Keratinocyte (primary cell): ENCODE measurements at regions not wholly inside any gene's neighbourhood (a gene's known extent, or its start where the extent isn't known, plus 50 kb on each side); places are given as distances from the start of the nearest gene placed in this dataset.

Source experiments
- DNase-seq: peaks from one replicate; pipeline ENCODE4 v3.0.0-alpha.2; 2011; ENCODE audit warnings: low read depth, missing footprints, low spot score
- FAIRE-seq: peaks from 2 replicates; lab custom pipeline; 2011; peaks lifted over from hg19 to GRCh38; lab: Jason Lieb, UNC
- H2AFZ ChIP-seq: 2 replicates; pipeline ENCODE4 v1.6.0; 2012; ENCODE audit warnings: low read length, control low read depth, inconsistent platforms; ENCODE audit not compliant: control insufficient read depth
- H3K27ac ChIP-seq: 2 replicates; pipeline ENCODE4 v1.5.1; 2011; ENCODE audit warnings: low read length; ENCODE audit not compliant: control insufficient read depth, insufficient read depth
- H3K27me3 ChIP-seq: 3 replicates; pipeline ENCODE4 v1.6.0; 2011; ENCODE audit warnings: low read length; ENCODE audit not compliant: control insufficient read depth, insufficient read depth; ENCODE audit errors: extremely low read depth
- H3K36me3 ChIP-seq, 2 experiments: 2 replicates in 1 of 2; 3 replicates in 1 of 2; pipeline ENCODE4 v1.5.1; 2011; ENCODE audit warnings: low read length in 2 of 2, mild to moderate bottlenecking in 1 of 2; ENCODE audit not compliant: control insufficient read depth in 2 of 2, insufficient read depth in 2 of 2; ENCODE audit errors: extremely low read depth in 1 of 2
- H3K4me1 ChIP-seq: 3 replicates; pipeline ENCODE4 v1.5.1; 2011; ENCODE audit warnings: low read length; ENCODE audit not compliant: control insufficient read depth, insufficient read depth; ENCODE audit errors: extremely low read depth
- H3K4me2 ChIP-seq: 3 replicates; pipeline ENCODE4 v1.6.0; 2011; ENCODE audit warnings: low read depth, low read length; ENCODE audit not compliant: control insufficient read depth, insufficient read depth; ENCODE audit errors: extremely low read depth
- H3K4me3 ChIP-seq, 3 experiments: fragments of 200-600 bp in 1 of 3; sonication (generic) in 1 of 3; 2 replicates in 2 of 3; 3 replicates in 1 of 3; pipeline ENCODE4 v1.5.1; 2011 to 2016; ENCODE audit warnings: low read length in 3 of 3, mild to moderate bottlenecking in 3 of 3, control low read depth in 2 of 3, inconsistent platforms in 1 of 3, low read depth in 1 of 3, mixed read lengths in 1 of 3, mixed run types in 1 of 3, moderate library complexity in 1 of 3; ENCODE audit not compliant: control insufficient read depth in 2 of 3, insufficient read depth in 2 of 3; ENCODE audit errors: extremely low read depth in 1 of 3
- H3K79me2 ChIP-seq: 2 replicates; pipeline ENCODE4 v1.6.0; 2012; ENCODE audit warnings: low read length; ENCODE audit not compliant: control insufficient read depth, insufficient read depth
- H3K9ac ChIP-seq: 3 replicates; pipeline ENCODE4 v1.6.0; 2011; ENCODE audit warnings: low read length; ENCODE audit not compliant: control insufficient read depth, insufficient read depth; ENCODE audit errors: extremely low read depth
- H3K9me1 ChIP-seq: 3 replicates; pipeline ENCODE4 v1.6.0; 2011; ENCODE audit warnings: low read length; ENCODE audit not compliant: control insufficient read depth, insufficient read depth; ENCODE audit errors: extremely low read depth
- H3K9me3 ChIP-seq: 2 replicates; pipeline ENCODE4 v1.5.1; 2012; ENCODE audit warnings: low read depth, low read length; ENCODE audit not compliant: control insufficient read depth
- H4K20me1 ChIP-seq: 3 replicates; pipeline ENCODE4 v1.6.0; 2011; ENCODE audit warnings: low read length; ENCODE audit not compliant: control insufficient read depth, insufficient read depth; ENCODE audit errors: extremely low read depth
- CTCF ChIP-seq, 3 experiments: IDR thresholded peaks in 1 of 3; conservative IDR thresholded peaks in 1 of 3; optimal IDR thresholded peaks in 1 of 3; 2 replicates in 2 of 3; 3 replicates in 1 of 3; pipeline versions ENCODE3 to v1.5.1; 2011; ENCODE audit warnings: low read length in 3 of 3, mild to moderate bottlenecking in 3 of 3, moderate library complexity in 2 of 3, control low read depth in 1 of 3, inconsistent platforms in 1 of 3; ENCODE audit not compliant: insufficient read depth in 2 of 3; ENCODE audit errors: extremely low read depth in 1 of 3
- EZH2 ChIP-seq: IDR thresholded peaks from one replicate; pipeline ENCODE4 v1.6.1; 2012; ENCODE audit warnings: inconsistent platforms, mild to moderate bottlenecking, low read length, moderate library complexity
- dilution Hi-C: fragments of 300-500 bp; cut with MboI; formaldehyde crosslinking; loops from one replicate; pipeline ENCODE4 v1.7.0; 2020; ENCODE audit warnings: low sequenced_read_pairs; ENCODE audit not compliant: extremely low pct_ligation_motif_present

GRCh38 chr14:38073641-38074040 is 134.1 kb upstream of the SSTR1 start:
- no peak overlapping the region for H3K27ac ChIP-seq
- no peaks in the 10 kb centered on the region for H3K27me3 ChIP-seq
- no peaks in the 10 kb centered on the region for H3K36me3 ChIP-seq
- FAIRE-seq (no peak), DNase-seq (no peak)
- H3K9me3 ChIP-seq = no peaks in the 10 kb centered on the region
- H3K4me3 ChIP-seq = no peak overlapping the region
- no peaks in the 10 kb centered on the region for H3K9me1 ChIP-seq
- no peak for TF ChIP-seq CTCF (optimal IDR thresholded peaks at IDR 0.05 in 1 of 3, IDR thresholded peaks at IDR 0.05 in 1 of 3, conservative IDR thresholded peaks at IDR 0.05 in 1 of 3; ENCODE audit: extremely low read depth in 1 of 3, insufficient read depth in 2 of 3, low read length in 3 of 3)
- no peak for TF ChIP-seq EZH2
- H3K4me1 ChIP-seq = no peaks in the 10 kb centered on the region
- no peak overlapping the region for H2AFZ ChIP-seq
- H3K4me2 ChIP-seq = no peak overlapping the region
- dilution Hi-C loops = no loop called here
- H4K20me1 ChIP-seq = no peaks in the 10 kb centered on the region
- H3K9ac ChIP-seq = no peak overlapping the region
- no peaks in the 10 kb centered on the region for H3K79me2 ChIP-seq

- Histone ChIP-seq H3K27ac (no peak overlapping the region), H3K4me2 (no peak overlapping the region), H3K36me3 (no peaks in the 10 kb centered on the region), H3K27me3 (no peaks in the 10 kb centered on the region), H2AFZ (no peak overlapping the region), H3K4me3 (no peak overlapping the region), H4K20me1 (no peaks in the 10 kb centered on the region), H3K79me2 (no peaks in the 10 kb centered on the region), H3K9me3 (no peaks in the 10 kb centered on the region), H3K9ac (no peak overlapping the region), H3K9me1 (no peaks in the 10 kb centered on the region), H3K4me1 (no peaks in the 10 kb centered on the region)
- dilution Hi-C loops = no loop called here
- DNase-seq (no peak), FAIRE-seq (no peak)
- TF ChIP-seq EZH2 (no peak), CTCF (optimal IDR thresholded peaks at IDR 0.05 in 1 of 3, IDR thresholded peaks at IDR 0.05 in 1 of 3, conservative IDR thresholded peaks at IDR 0.05 in 1 of 3; ENCODE audit: extremely low read depth in 1 of 3, insufficient read depth in 2 of 3, low read length in 3 of 3) (no peak)
These were observed 133.6 kb upstream of the SSTR1 start for GRCh38 chr14:38074081-38074480.
